H9 (cell line): ENCODE measurements at regions not wholly inside any gene's neighbourhood (a gene's known extent, or its start where the extent isn't known, plus 50 kb on each side); places are given as distances from the start of the nearest gene placed in this dataset.
A peak's percentile ranks its signal among the peaks of the same experiment; 100 is the strongest.

Experiments used
- DNase-seq: peaks from one replicate; pipeline ENCODE4 v3.0.0-alpha.2; 2017
- H2AFZ ChIP-seq: one replicate; pipeline ENCODE4 v1.6.1; 2013; ENCODE audit warnings: mild to moderate bottlenecking, low read length, control low read depth, moderate library complexity
- H2AK5ac ChIP-seq: 2 replicates; pipeline ENCODE4 v1.6.1; 2013; ENCODE audit warnings: low read length, control low read depth, mixed read lengths; ENCODE audit not compliant: insufficient read length
- H2BK120ac ChIP-seq: one replicate; pipeline ENCODE4 v1.6.1; 2013; ENCODE audit warnings: low read depth, mild to moderate bottlenecking, low read length, control low read depth, inconsistent platforms; ENCODE audit not compliant: poor library complexity, severe bottlenecking
- H2BK12ac ChIP-seq: 2 replicates; pipeline ENCODE4 v1.6.1; 2013; ENCODE audit warnings: low read length, control low read depth, mixed read lengths, low read depth; ENCODE audit not compliant: insufficient read length
- H2BK15ac ChIP-seq: 2 replicates; pipeline ENCODE4 v1.6.1; 2013; ENCODE audit warnings: low read depth, low read length, control low read depth
- H2BK20ac ChIP-seq: one replicate; pipeline ENCODE4 v1.6.1; 2013; ENCODE audit warnings: low read depth, mild to moderate bottlenecking, low read length, control low read depth, inconsistent platforms; ENCODE audit not compliant: poor library complexity, severe bottlenecking
- H2BK5ac ChIP-seq: 2 replicates; pipeline ENCODE4 v1.6.1; 2013; ENCODE audit warnings: low read length, control low read depth, mixed read lengths; ENCODE audit not compliant: insufficient read length
- H3K14ac ChIP-seq: 2 replicates; pipeline ENCODE4 v1.6.1; 2013; ENCODE audit warnings: low read length, control low read depth; ENCODE audit not compliant: insufficient read depth
- H3K18ac ChIP-seq: 2 replicates; pipeline ENCODE4 v1.6.1; 2013; ENCODE audit warnings: low read depth, mild to moderate bottlenecking, mixed read lengths, low read length, control low read depth; ENCODE audit not compliant: insufficient read length
- H3K23ac ChIP-seq: 2 replicates; pipeline ENCODE4 v1.6.1; 2013; ENCODE audit warnings: low read length, control low read depth, mixed read lengths, low read depth; ENCODE audit not compliant: insufficient read length
- H3K23me2 ChIP-seq: 2 replicates; pipeline ENCODE4 v1.6.1; 2013; ENCODE audit warnings: low read depth, mild to moderate bottlenecking, mixed read lengths, low read length, control low read depth; ENCODE audit not compliant: insufficient read length, poor library complexity, severe bottlenecking
- H3K27ac ChIP-seq: 2 replicates; pipeline ENCODE4 v1.5.1; 2013; ENCODE audit warnings: low read length, control low read depth, mixed read lengths, low read depth; ENCODE audit not compliant: insufficient read length
- H3K27me3 ChIP-seq: 2 replicates; pipeline ENCODE4 v1.6.1; 2013; ENCODE audit warnings: low read length, control low read depth, inconsistent platforms; ENCODE audit not compliant: insufficient read depth
- H3K4ac ChIP-seq: 2 replicates; pipeline ENCODE4 v1.6.1; 2013; ENCODE audit warnings: low read depth, mild to moderate bottlenecking, control low read depth, inconsistent platforms, low read length, moderate library complexity
- H3K4me1 ChIP-seq: 2 replicates; pipeline ENCODE4 v1.6.1; 2013; ENCODE audit warnings: low read length, control low read depth, inconsistent platforms; ENCODE audit not compliant: insufficient read depth
- H3K4me2 ChIP-seq: 2 replicates; pipeline ENCODE4 v1.6.1; 2013; ENCODE audit warnings: low read length, control low read depth, mixed read lengths; ENCODE audit not compliant: insufficient read length, insufficient read depth
- H3K56ac ChIP-seq: 2 replicates; pipeline ENCODE4 v1.6.1; 2013; ENCODE audit warnings: low read depth, mild to moderate bottlenecking, mixed read lengths, low read length, control low read depth; ENCODE audit not compliant: insufficient read length
- H3K79me1 ChIP-seq: 2 replicates; pipeline ENCODE4 v1.6.1; 2013; ENCODE audit warnings: low read depth, mild to moderate bottlenecking, moderate library complexity, low read length, control low read depth, inconsistent platforms; ENCODE audit not compliant: insufficient read depth, poor library complexity, severe bottlenecking
- H3K79me2 ChIP-seq: 2 replicates; pipeline ENCODE4 v1.6.1; 2013; ENCODE audit warnings: low read length, control low read depth, inconsistent platforms; ENCODE audit not compliant: insufficient read depth
- H3K9ac ChIP-seq: 2 replicates; pipeline ENCODE4 v1.6.1; 2013; ENCODE audit warnings: low read length, control low read depth, mixed read lengths; ENCODE audit not compliant: insufficient read length; ENCODE audit errors: extremely low read depth
- H3K9me3 ChIP-seq: one replicate; pipeline ENCODE4 v1.6.1; 2013; ENCODE audit warnings: low read depth, low read length, inconsistent platforms; ENCODE audit not compliant: control insufficient read depth
- H3T11ph ChIP-seq: one replicate; pipeline ENCODE4 v1.6.1; 2013; ENCODE audit warnings: mild to moderate bottlenecking, low read length, control low read depth, inconsistent platforms
- H4K20me1 ChIP-seq: one replicate; pipeline ENCODE4 v1.6.1; 2013; ENCODE audit not compliant: control insufficient read depth, insufficient read length, insufficient read depth
- H4K5ac ChIP-seq: 2 replicates; pipeline ENCODE4 v1.6.1; 2013; ENCODE audit warnings: low read depth, mild to moderate bottlenecking, mixed read lengths, low read length, control low read depth; ENCODE audit not compliant: insufficient read length
- H4K8ac ChIP-seq: replicated peaks from 2 replicates; pipeline ENCODE4 v1.6.1; 2013; ENCODE audit warnings: low read length, control low read depth, mixed read lengths, low read depth; ENCODE audit not compliant: insufficient read length
- H4K91ac ChIP-seq: 2 replicates; pipeline ENCODE4 v1.6.1; 2013; ENCODE audit warnings: low read depth, mild to moderate bottlenecking, moderate library complexity, mixed read lengths, low read length, control low read depth; ENCODE audit not compliant: insufficient read length
- H3K27ac Mint-ChIP-seq, 3 experiments: 2 replicates in 2 of 3; 3 replicates in 1 of 3; pipeline ENCODE4 v1.8.0; 2020 to 2021; ENCODE audit warnings: mixed read lengths in 3 of 3, mild to moderate bottlenecking in 1 of 3, moderate library complexity in 1 of 3
- H3K27me3 Mint-ChIP-seq: 2 replicates; pipeline ENCODE4 v1.8.0; 2021; ENCODE audit warnings: low read depth, mild to moderate bottlenecking, moderate library complexity, mixed read lengths
- H3K36me3 Mint-ChIP-seq, 3 experiments: 2 replicates in 2 of 3; 3 replicates in 1 of 3; pipeline ENCODE4 v1.8.0; 2020 to 2021; ENCODE audit warnings: low read depth in 3 of 3, mixed read lengths in 3 of 3; ENCODE audit not compliant: insufficient read depth in 1 of 3
- H3K4me1 Mint-ChIP-seq, 2 experiments: 2 replicates each; pipeline ENCODE4 v1.8.0; 2020; ENCODE audit warnings: mixed read lengths in 2 of 2
- H3K4me3 Mint-ChIP-seq, 2 experiments: 2 replicates in 1 of 2; 3 replicates in 1 of 2; pipeline ENCODE4 v1.8.0; 2020 to 2021; ENCODE audit warnings: mild to moderate bottlenecking in 2 of 2, mixed read lengths in 2 of 2, moderate library complexity in 1 of 2
- H3K9me3 Mint-ChIP-seq, 2 experiments: 2 replicates in 1 of 2; 3 replicates in 1 of 2; pipeline ENCODE4 v1.8.0; 2020; ENCODE audit warnings: mild to moderate bottlenecking in 2 of 2, mixed read lengths in 2 of 2, moderate library complexity in 1 of 2
- WGBS: extraction: QIAGEN DNeasy Blood & Tissue Kit; methylation state at CpG from one replicate; pipeline ENCODE4 v1.1.7; 2013; ENCODE audit warnings: missing lambda C conversion rate, low lambda C conversion rate, mixed read lengths; ENCODE audit not compliant: insufficient read length; ENCODE audit errors: extremely low coverage; 5-methylcytosine and 5-hydroxymethylcytosine counted together
- TF ChIP-seq, protein P1 (sequence below): fragments of 200-600 bp; sonication (generic); conservative IDR thresholded peaks from 3 replicates; pipeline ENCODE4 v1.8.0; 2021; ENCODE audit warnings: antibody characterized with exemption, mild to moderate bottlenecking

DNA sequence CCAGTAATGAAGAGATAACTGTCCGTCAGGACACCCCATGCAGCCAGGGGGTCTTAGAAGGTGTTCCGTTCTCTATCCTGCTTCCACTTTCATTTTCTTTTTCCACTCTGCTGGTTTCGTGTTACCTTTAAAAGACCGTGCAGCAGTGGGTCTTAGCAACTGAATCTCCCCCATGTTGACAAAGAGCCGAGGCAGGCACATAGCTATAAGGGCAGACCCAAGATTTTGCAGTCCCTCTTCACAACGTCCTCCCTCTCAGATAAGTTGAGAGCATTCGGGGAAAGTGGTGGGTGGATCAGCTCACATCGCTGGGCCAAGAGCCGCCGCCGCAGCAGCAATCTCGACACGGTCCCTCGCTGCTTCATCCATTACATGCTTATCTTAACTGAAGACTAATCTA, 355.5 kb downstream of the LMO4 start:
- Histone ChIP-seq H3K79me1 (no peaks in the 10 kb centered on the region), H3K18ac (no peak overlapping the region), H3K23me2 (no peaks in the 10 kb centered on the region), H2BK5ac (no peak overlapping the region), H2BK15ac (no peak overlapping the region), H3K4me2 (peak overlapping the region; percentile 59), H4K20me1 (no peaks in the 10 kb centered on the region), H3K9ac (no peak overlapping the region), H2BK120ac (no peak overlapping the region), H4K91ac (no peak overlapping the region), H3K23ac (no peak overlapping the region), H4K5ac (no peak overlapping the region), H3K79me2 (no peaks in the 10 kb centered on the region), H3K27me3 (no peaks in the 10 kb centered on the region; the same call in 1 of the 2 replicates), H3K14ac (no peak overlapping the region), H2AFZ (no peak overlapping the region), H3K4ac (no peak overlapping the region), H3K56ac (no peak overlapping the region), H3K9me3 (no peaks in the 10 kb centered on the region), H2BK20ac (no peak overlapping the region), H3K4me1 (peaks cover 9% of the 10 kb centered on the region; the same call in 1 of the 2 replicates), H3K27ac (no peak overlapping the region), H2AK5ac (no peak overlapping the region), H3T11ph (no peak overlapping the region), H2BK12ac (no peak overlapping the region), H4K8ac (no peak overlapping the region)
- no CpG with 5 or more reads among the region's 14 CpGs for WGBS
- H3K4me1 Mint-ChIP-seq = peaks cover 41 to 42% of the 10 kb centered on the region in 2 experiments
- H3K4me3 Mint-ChIP-seq = peak overlapping the region; percentile 38 to 64
- H3K27me3 Mint-ChIP-seq = peaks cover 52% of the 10 kb centered on the region
- TF ChIP-seq, protein P1, sequence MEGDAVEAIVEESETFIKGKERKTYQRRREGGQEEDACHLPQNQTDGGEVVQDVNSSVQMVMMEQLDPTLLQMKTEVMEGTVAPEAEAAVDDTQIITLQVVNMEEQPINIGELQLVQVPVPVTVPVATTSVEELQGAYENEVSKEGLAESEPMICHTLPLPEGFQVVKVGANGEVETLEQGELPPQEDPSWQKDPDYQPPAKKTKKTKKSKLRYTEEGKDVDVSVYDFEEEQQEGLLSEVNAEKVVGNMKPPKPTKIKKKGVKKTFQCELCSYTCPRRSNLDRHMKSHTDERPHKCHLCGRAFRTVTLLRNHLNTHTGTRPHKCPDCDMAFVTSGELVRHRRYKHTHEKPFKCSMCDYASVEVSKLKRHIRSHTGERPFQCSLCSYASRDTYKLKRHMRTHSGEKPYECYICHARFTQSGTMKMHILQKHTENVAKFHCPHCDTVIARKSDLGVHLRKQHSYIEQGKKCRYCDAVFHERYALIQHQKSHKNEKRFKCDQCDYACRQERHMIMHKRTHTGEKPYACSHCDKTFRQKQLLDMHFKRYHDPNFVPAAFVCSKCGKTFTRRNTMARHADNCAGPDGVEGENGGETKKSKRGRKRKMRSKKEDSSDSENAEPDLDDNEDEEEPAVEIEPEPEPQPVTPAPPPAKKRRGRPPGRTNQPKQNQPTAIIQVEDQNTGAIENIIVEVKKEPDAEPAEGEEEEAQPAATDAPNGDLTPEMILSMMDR = no peak
- H3K9me3 Mint-ChIP-seq = peaks cover 0 to 6% of the 10 kb centered on the region in 2 experiments
- DNase-seq = peak; percentile 33
- H3K27ac Mint-ChIP-seq = peak overlapping the region in 2 of 3 experiments; percentile 9 to 96; a peak in 4 of 7 replicates
- peaks cover 0 to 5% (median 2%) of the 10 kb centered on the region in 3 experiments; a peak in 2 of 7 replicates for H3K36me3 Mint-ChIP-seq
